ENCODE measurements at regions not wholly inside any gene's neighbourhood (a gene's known extent, or its start where the extent isn't known, plus 50 kb on each side); places are given as distances from the start of the nearest gene placed in this dataset.
"Not testable (repeated sequence)": the region's sequence is repeated elsewhere in the genome, so short reads cannot be mapped to it uniquely, and the experiment has no call there.

GRCh38 chr22:49514211-49514610 is 313.5 kb downstream of the BRD1 start:
- DNase-seq (ENCODE audit: low read depth), result no peak
- no peak overlapping the region for H3K4me3 ChIP-seq (ENCODE audit: low read depth, low read length)
- no peak for TF ChIP-seq CTCF (IDR thresholded peaks at IDR 0.05; ENCODE audit: low read depth, low read length, missing control alignments)

- no peak for DNase-seq (ENCODE audit: low read depth)
- TF ChIP-seq CTCF (IDR thresholded peaks at IDR 0.05; ENCODE audit: low read depth, low read length, missing control alignments), result no peak
- no peak overlapping the region for H3K4me3 ChIP-seq (ENCODE audit: low read depth, low read length)
These were observed 314.3 kb downstream of the BRD1 start for GRCh38 chr22:49513358-49513851.

- no peak for TF ChIP-seq CTCF (IDR thresholded peaks at IDR 0.05; ENCODE audit: low read depth, low read length, missing control alignments)
- no peak for DNase-seq (ENCODE audit: low read depth)
- H3K4me3 ChIP-seq (ENCODE audit: low read depth, low read length), result no peak overlapping the region
These were observed 315.0 kb downstream of the BRD1 start for GRCh38 chr22:49512487-49513165.

- not testable (repeated sequence) for H3K4me3 ChIP-seq (ENCODE audit: low read depth, low read length)
- DNase-seq (ENCODE audit: low read depth), result peak; percentile 30
These were observed 316.1 kb downstream of the BRD1 start for GRCh38 chr22:49511393-49512189.

GRCh38 chr22:49510718-49511117 is 317.0 kb downstream of the BRD1 start:
- DNase-seq (ENCODE audit: low read depth), result no peak
- no peak for TF ChIP-seq CTCF (IDR thresholded peaks at IDR 0.05; ENCODE audit: low read depth, low read length, missing control alignments)
- H3K4me3 ChIP-seq (ENCODE audit: low read depth, low read length), result no peak overlapping the region

GRCh38 chr22:49509016-49509415 is 318.7 kb downstream of the BRD1 start:
- TF ChIP-seq CTCF (IDR thresholded peaks at IDR 0.05; ENCODE audit: low read depth, low read length, missing control alignments), result no peak
- no peak for DNase-seq (ENCODE audit: low read depth)
- H3K4me3 ChIP-seq (ENCODE audit: low read depth, low read length), result no peak overlapping the region

GRCh38 chr22:49508561-49508960 is 319.1 kb downstream of the BRD1 start:
- DNase-seq (ENCODE audit: low read depth), result no peak
- TF ChIP-seq CTCF (IDR thresholded peaks at IDR 0.05; ENCODE audit: low read depth, low read length, missing control alignments), result no peak
- H3K4me3 ChIP-seq (ENCODE audit: low read depth, low read length), result no peak overlapping the region
